H9 (cell line): ENCODE measurements at regions not wholly inside any gene's neighbourhood (a gene's known extent, or its start where the extent isn't known, plus 50 kb on each side); places are given as distances from the start of the nearest gene placed in this dataset.

ENCODE experiments used
- DNase-seq: peaks from one replicate; pipeline ENCODE4 v3.0.0-alpha.2; 2017
- H2AFZ ChIP-seq: one replicate; pipeline ENCODE4 v1.6.1; 2013; ENCODE audit warnings: mild to moderate bottlenecking, low read length, control low read depth, moderate library complexity
- H2AK5ac ChIP-seq: 2 replicates; pipeline ENCODE4 v1.6.1; 2013; ENCODE audit warnings: low read length, control low read depth, mixed read lengths; ENCODE audit not compliant: insufficient read length
- H2BK120ac ChIP-seq: one replicate; pipeline ENCODE4 v1.6.1; 2013; ENCODE audit warnings: low read depth, mild to moderate bottlenecking, low read length, control low read depth, inconsistent platforms; ENCODE audit not compliant: poor library complexity, severe bottlenecking
- H2BK12ac ChIP-seq: 2 replicates; pipeline ENCODE4 v1.6.1; 2013; ENCODE audit warnings: low read length, control low read depth, mixed read lengths, low read depth; ENCODE audit not compliant: insufficient read length
- H2BK15ac ChIP-seq: 2 replicates; pipeline ENCODE4 v1.6.1; 2013; ENCODE audit warnings: low read depth, low read length, control low read depth
- H2BK20ac ChIP-seq: one replicate; pipeline ENCODE4 v1.6.1; 2013; ENCODE audit warnings: low read depth, mild to moderate bottlenecking, low read length, control low read depth, inconsistent platforms; ENCODE audit not compliant: poor library complexity, severe bottlenecking
- H2BK5ac ChIP-seq: 2 replicates; pipeline ENCODE4 v1.6.1; 2013; ENCODE audit warnings: low read length, control low read depth, mixed read lengths; ENCODE audit not compliant: insufficient read length
- H3K14ac ChIP-seq: 2 replicates; pipeline ENCODE4 v1.6.1; 2013; ENCODE audit warnings: low read length, control low read depth; ENCODE audit not compliant: insufficient read depth
- H3K18ac ChIP-seq: 2 replicates; pipeline ENCODE4 v1.6.1; 2013; ENCODE audit warnings: low read depth, mild to moderate bottlenecking, mixed read lengths, low read length, control low read depth; ENCODE audit not compliant: insufficient read length
- H3K23ac ChIP-seq: 2 replicates; pipeline ENCODE4 v1.6.1; 2013; ENCODE audit warnings: low read length, control low read depth, mixed read lengths, low read depth; ENCODE audit not compliant: insufficient read length
- H3K23me2 ChIP-seq: 2 replicates; pipeline ENCODE4 v1.6.1; 2013; ENCODE audit warnings: low read depth, mild to moderate bottlenecking, mixed read lengths, low read length, control low read depth; ENCODE audit not compliant: insufficient read length, poor library complexity, severe bottlenecking
- H3K27ac ChIP-seq: 2 replicates; pipeline ENCODE4 v1.5.1; 2013; ENCODE audit warnings: low read length, control low read depth, mixed read lengths, low read depth; ENCODE audit not compliant: insufficient read length
- H3K27me3 ChIP-seq: 2 replicates; pipeline ENCODE4 v1.6.1; 2013; ENCODE audit warnings: low read length, control low read depth, inconsistent platforms; ENCODE audit not compliant: insufficient read depth
- H3K4ac ChIP-seq: 2 replicates; pipeline ENCODE4 v1.6.1; 2013; ENCODE audit warnings: low read depth, mild to moderate bottlenecking, control low read depth, inconsistent platforms, low read length, moderate library complexity
- H3K4me1 ChIP-seq: 2 replicates; pipeline ENCODE4 v1.6.1; 2013; ENCODE audit warnings: low read length, control low read depth, inconsistent platforms; ENCODE audit not compliant: insufficient read depth
- H3K4me2 ChIP-seq: 2 replicates; pipeline ENCODE4 v1.6.1; 2013; ENCODE audit warnings: low read length, control low read depth, mixed read lengths; ENCODE audit not compliant: insufficient read length, insufficient read depth
- H3K56ac ChIP-seq: 2 replicates; pipeline ENCODE4 v1.6.1; 2013; ENCODE audit warnings: low read depth, mild to moderate bottlenecking, mixed read lengths, low read length, control low read depth; ENCODE audit not compliant: insufficient read length
- H3K79me1 ChIP-seq: 2 replicates; pipeline ENCODE4 v1.6.1; 2013; ENCODE audit warnings: low read depth, mild to moderate bottlenecking, moderate library complexity, low read length, control low read depth, inconsistent platforms; ENCODE audit not compliant: insufficient read depth, poor library complexity, severe bottlenecking
- H3K79me2 ChIP-seq: 2 replicates; pipeline ENCODE4 v1.6.1; 2013; ENCODE audit warnings: low read length, control low read depth, inconsistent platforms; ENCODE audit not compliant: insufficient read depth
- H3K9ac ChIP-seq: 2 replicates; pipeline ENCODE4 v1.6.1; 2013; ENCODE audit warnings: low read length, control low read depth, mixed read lengths; ENCODE audit not compliant: insufficient read length; ENCODE audit errors: extremely low read depth
- H3K9me3 ChIP-seq: one replicate; pipeline ENCODE4 v1.6.1; 2013; ENCODE audit warnings: low read depth, low read length, inconsistent platforms; ENCODE audit not compliant: control insufficient read depth
- H3T11ph ChIP-seq: one replicate; pipeline ENCODE4 v1.6.1; 2013; ENCODE audit warnings: mild to moderate bottlenecking, low read length, control low read depth, inconsistent platforms
- H4K20me1 ChIP-seq: one replicate; pipeline ENCODE4 v1.6.1; 2013; ENCODE audit not compliant: control insufficient read depth, insufficient read length, insufficient read depth
- H4K5ac ChIP-seq: 2 replicates; pipeline ENCODE4 v1.6.1; 2013; ENCODE audit warnings: low read depth, mild to moderate bottlenecking, mixed read lengths, low read length, control low read depth; ENCODE audit not compliant: insufficient read length
- H4K8ac ChIP-seq: replicated peaks from 2 replicates; pipeline ENCODE4 v1.6.1; 2013; ENCODE audit warnings: low read length, control low read depth, mixed read lengths, low read depth; ENCODE audit not compliant: insufficient read length
- H4K91ac ChIP-seq: 2 replicates; pipeline ENCODE4 v1.6.1; 2013; ENCODE audit warnings: low read depth, mild to moderate bottlenecking, moderate library complexity, mixed read lengths, low read length, control low read depth; ENCODE audit not compliant: insufficient read length
- H3K27ac Mint-ChIP-seq, 3 experiments: 2 replicates in 2 of 3; 3 replicates in 1 of 3; pipeline ENCODE4 v1.8.0; 2020 to 2021; ENCODE audit warnings: mixed read lengths in 3 of 3, mild to moderate bottlenecking in 1 of 3, moderate library complexity in 1 of 3
- H3K27me3 Mint-ChIP-seq: 2 replicates; pipeline ENCODE4 v1.8.0; 2021; ENCODE audit warnings: low read depth, mild to moderate bottlenecking, moderate library complexity, mixed read lengths
- H3K36me3 Mint-ChIP-seq, 3 experiments: 2 replicates in 2 of 3; 3 replicates in 1 of 3; pipeline ENCODE4 v1.8.0; 2020 to 2021; ENCODE audit warnings: low read depth in 3 of 3, mixed read lengths in 3 of 3; ENCODE audit not compliant: insufficient read depth in 1 of 3
- H3K4me1 Mint-ChIP-seq, 2 experiments: 2 replicates each; pipeline ENCODE4 v1.8.0; 2020; ENCODE audit warnings: mixed read lengths in 2 of 2
- H3K4me3 Mint-ChIP-seq, 2 experiments: 2 replicates in 1 of 2; 3 replicates in 1 of 2; pipeline ENCODE4 v1.8.0; 2020 to 2021; ENCODE audit warnings: mild to moderate bottlenecking in 2 of 2, mixed read lengths in 2 of 2, moderate library complexity in 1 of 2
- H3K9me3 Mint-ChIP-seq, 2 experiments: 2 replicates in 1 of 2; 3 replicates in 1 of 2; pipeline ENCODE4 v1.8.0; 2020; ENCODE audit warnings: mild to moderate bottlenecking in 2 of 2, mixed read lengths in 2 of 2, moderate library complexity in 1 of 2
- CTCF ChIP-seq: fragments of 200-600 bp; sonication (generic); conservative IDR thresholded peaks from 3 replicates; pipeline ENCODE4 v1.8.0; 2021; ENCODE audit warnings: antibody characterized with exemption, mild to moderate bottlenecking
- WGBS: extraction: QIAGEN DNeasy Blood & Tissue Kit; methylation state at CpG from one replicate; pipeline ENCODE4 v1.1.7; 2013; ENCODE audit warnings: missing lambda C conversion rate, low lambda C conversion rate, mixed read lengths; ENCODE audit not compliant: insufficient read length; ENCODE audit errors: extremely low coverage; 5-methylcytosine and 5-hydroxymethylcytosine counted together

DNA sequence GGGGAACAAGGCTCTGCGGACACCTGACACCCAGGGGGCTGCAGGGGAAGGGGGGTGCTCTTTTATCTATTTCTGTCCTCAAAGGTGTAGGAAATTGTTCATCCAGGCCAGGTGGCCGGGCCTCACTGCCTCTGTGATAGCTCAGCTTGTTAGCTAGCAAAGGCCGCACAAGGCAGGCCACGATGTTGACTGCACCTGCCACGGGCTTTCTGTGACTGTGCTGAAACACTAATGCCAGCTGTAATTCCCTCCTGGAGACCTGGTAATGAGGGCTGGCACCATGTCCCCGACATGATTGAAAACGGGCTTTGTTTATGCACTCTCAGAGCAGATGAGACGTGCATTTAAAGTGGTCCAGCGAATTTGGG lies 61.4 kb upstream of the APCDD1L start:
- Histone ChIP-seq H4K20me1 (no peaks in the 10 kb centered on the region), H3K23me2 (no peaks in the 10 kb centered on the region), H2BK5ac (no peak overlapping the region), H3T11ph (no peak overlapping the region), H3K4ac (no peak overlapping the region), H3K56ac (no peak overlapping the region), H3K14ac (no peak overlapping the region), H2BK20ac (no peak overlapping the region), H3K27me3 (no peaks in the 10 kb centered on the region), H3K9me3 (no peaks in the 10 kb centered on the region), H2BK15ac (no peak overlapping the region), H3K4me2 (no peak overlapping the region), H3K23ac (no peak overlapping the region), H3K79me1 (no peaks in the 10 kb centered on the region), H4K8ac (no peak overlapping the region), H3K27ac (no peak overlapping the region), H3K9ac (no peak overlapping the region), H2AFZ (no peak overlapping the region), H2AK5ac (no peak overlapping the region), H4K91ac (no peak overlapping the region), H4K5ac (no peak overlapping the region), H3K18ac (no peak overlapping the region), H2BK12ac (no peak overlapping the region), H2BK120ac (no peak overlapping the region), H3K4me1 (no peaks in the 10 kb centered on the region), H3K79me2 (no peaks in the 10 kb centered on the region)
- WGBS, result no CpG with 5 or more reads among the region's 9 CpGs
- no peak for TF ChIP-seq CTCF
- Mint-ChIP-seq H3K4me3 (no peak overlapping the region), H3K9me3 (peaks cover 0 to 4% of the 10 kb centered on the region in 2 experiments; a peak in 3 of 5 replicates), H3K4me1 (peaks cover 13 to 15% of the 10 kb centered on the region in 2 experiments), H3K36me3 (no peaks in the 10 kb centered on the region), H3K27ac (no peak overlapping the region), H3K27me3 (peaks cover 6% of the 10 kb centered on the region)
- no peak for DNase-seq
